Spinal cord (tissue), 9 donors: ENCODE measurements at regions not wholly inside any gene's neighbourhood (a gene's known extent, or its start where the extent isn't known, plus 50 kb on each side); places are given as distances from the start of the nearest gene placed in this dataset.

Source experiments
- DNase-seq, 6 donors: peaks; one replicate each; pipeline versions ENCODE4 v3.0.0 to v3.0.0-alpha.2; 2013 to 2015; ENCODE audit warnings: low spot score in 6 of 6, low read depth in 4 of 6
- H3K27ac ChIP-seq: one replicate; pipeline ENCODE4 v1.5.1; 2013; ENCODE audit warnings: low read depth, low read length, control low read depth
- H3K27me3 ChIP-seq: one replicate; pipeline ENCODE4 v1.6.1; 2013; ENCODE audit warnings: low read length; ENCODE audit not compliant: control insufficient read depth, insufficient read depth
- H3K36me3 ChIP-seq: one replicate; pipeline ENCODE4 v1.6.1; 2013; ENCODE audit warnings: low read length; ENCODE audit not compliant: control insufficient read depth, insufficient read depth
- H3K4me1 ChIP-seq: one replicate; pipeline ENCODE4 v1.6.1; 2013; ENCODE audit warnings: low read length; ENCODE audit not compliant: control insufficient read depth, insufficient read depth
- H3K4me3 ChIP-seq: one replicate; pipeline ENCODE4 v1.5.1; 2013; ENCODE audit warnings: low read depth, low read length, control low read depth
- H3K9me3 ChIP-seq: one replicate; pipeline ENCODE4 v1.6.1; 2013; ENCODE audit warnings: low read length; ENCODE audit not compliant: control insufficient read depth, insufficient read depth
- WGBS: methylation state at CpG from one replicate; pipeline ENCODE4 v1.1.5; 2013; ENCODE audit warnings: missing lambda C conversion rate; ENCODE audit not compliant: insufficient coverage; 5-methylcytosine and 5-hydroxymethylcytosine counted together
- donor health status: healthy.

DNA sequence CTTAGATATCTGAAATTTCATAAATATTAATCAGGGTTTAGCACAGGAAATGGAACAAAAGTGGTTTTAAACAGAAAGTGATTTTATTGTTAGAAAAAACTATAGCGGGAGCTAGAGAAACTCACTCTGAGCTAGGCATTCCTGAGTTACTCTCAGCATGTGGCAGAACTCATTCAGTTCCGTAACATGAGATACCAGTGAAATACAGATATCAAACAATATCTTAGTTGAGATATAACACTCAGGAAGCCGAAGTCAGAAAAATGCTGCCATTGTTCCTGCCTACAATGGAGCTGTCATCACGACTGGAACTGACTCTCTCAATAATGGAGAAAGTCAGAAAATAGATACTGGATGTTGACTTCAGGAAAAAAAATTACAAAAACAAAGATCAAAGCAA, 1428.7 kb downstream of the PCDH18 start:
- no peak overlapping the region for H3K27ac ChIP-seq
- WGBS, result 100% methylated on average over 1 of the region's 4 CpGs
- no peaks in the 10 kb centered on the region for H3K36me3 ChIP-seq
- no peaks in the 10 kb centered on the region for H3K4me1 ChIP-seq
- no peak overlapping the region for H3K4me3 ChIP-seq
- H3K9me3 ChIP-seq, result no peaks in the 10 kb centered on the region
- DNase-seq, result no peak
- H3K27me3 ChIP-seq, result no peaks in the 10 kb centered on the region

DNA sequence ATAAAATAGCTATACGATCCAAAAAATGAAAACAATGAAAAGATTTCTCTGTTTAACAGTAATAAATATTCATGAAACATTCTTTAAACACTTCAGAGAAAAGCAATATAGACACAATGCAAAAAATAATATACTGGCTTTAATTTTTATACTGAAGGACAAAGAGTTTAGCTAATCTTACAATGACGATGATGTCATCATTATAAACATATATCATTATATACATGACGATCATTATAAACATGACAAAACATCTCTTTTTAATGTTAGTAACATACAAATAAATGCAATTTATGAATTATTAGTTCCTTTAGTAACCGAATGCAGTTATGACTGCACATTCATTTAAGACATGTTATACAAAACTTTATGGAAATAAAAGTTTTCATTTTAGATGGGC, 1434.6 kb downstream of the PCDH18 start:
- Histone ChIP-seq H3K9me3 (no peaks in the 10 kb centered on the region), H3K27me3 (no peaks in the 10 kb centered on the region), H3K4me1 (no peaks in the 10 kb centered on the region), H3K27ac (no peak overlapping the region), H3K36me3 (no peaks in the 10 kb centered on the region), H3K4me3 (no peak overlapping the region)
- no CpG with 5 or more reads among the region's 4 CpGs for WGBS
- no peak for DNase-seq

DNA sequence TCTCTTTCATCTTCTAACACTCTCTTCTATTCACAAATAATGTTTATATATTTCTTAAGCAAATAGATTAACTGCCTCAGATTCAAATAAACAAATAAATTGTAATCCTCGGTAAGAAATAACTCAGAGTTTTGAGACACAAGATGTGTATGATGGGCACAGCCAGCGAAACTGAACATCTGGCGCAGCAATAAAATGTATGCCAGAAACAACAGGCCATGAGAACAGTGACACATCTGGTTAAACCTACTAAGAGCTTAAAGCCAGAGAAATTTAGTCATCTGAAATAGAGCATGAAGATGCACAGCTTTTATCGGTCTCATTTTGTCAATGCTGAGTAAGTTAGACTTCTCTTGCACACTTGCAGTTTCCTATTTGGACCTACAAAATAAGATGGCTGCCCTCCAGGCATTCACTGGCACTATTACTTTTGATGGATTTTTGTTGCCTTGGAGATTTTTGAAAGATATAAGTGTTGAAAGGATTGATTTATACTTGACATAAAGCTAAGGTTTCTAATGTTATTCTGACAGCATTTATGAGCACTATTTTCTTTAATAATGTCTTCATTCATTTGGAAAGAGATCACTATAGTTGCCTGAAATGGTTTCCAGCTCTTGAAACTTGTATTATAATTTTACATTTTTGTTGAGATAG, 1444.0 kb downstream of the PCDH18 start:
- H3K4me1 ChIP-seq, result no peaks in the 10 kb centered on the region
- 79% methylated on average over 3 of the region's 4 CpGs for WGBS
- no peaks in the 10 kb centered on the region for H3K27me3 ChIP-seq
- no peaks in the 10 kb centered on the region for H3K9me3 ChIP-seq
- H3K36me3 ChIP-seq, result no peaks in the 10 kb centered on the region
- H3K27ac ChIP-seq, result no peak overlapping the region
- H3K4me3 ChIP-seq, result no peak overlapping the region
- peak in 2 of 6 donors; percentile 2 to 60 for DNase-seq

DNA sequence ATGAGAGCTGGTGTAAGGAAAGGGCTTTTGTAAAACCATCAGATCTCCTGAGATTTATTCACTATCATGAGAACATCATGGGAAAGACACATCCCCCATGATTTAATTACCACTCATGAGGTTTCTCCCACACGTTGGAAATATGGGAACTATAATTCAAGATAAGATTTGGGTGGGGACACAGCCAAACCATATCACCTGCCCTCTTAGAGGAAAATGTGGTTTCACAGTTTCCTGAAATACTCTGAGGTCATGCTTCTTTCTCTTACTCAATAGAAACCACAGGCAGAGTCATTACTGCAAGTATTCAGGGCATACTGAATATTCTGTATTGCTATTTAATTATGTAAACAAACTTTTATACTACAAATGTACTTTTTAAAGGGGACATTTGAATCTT, 1453.3 kb downstream of the PCDH18 start:
- Histone ChIP-seq H3K4me3 (no peak overlapping the region), H3K36me3 (no peaks in the 10 kb centered on the region), H3K9me3 (no peaks in the 10 kb centered on the region), H3K4me1 (no peaks in the 10 kb centered on the region), H3K27me3 (no peaks in the 10 kb centered on the region), H3K27ac (no peak overlapping the region)
- DNase-seq, result no peak
- no CpG with 5 or more reads among the region's 1 CpG for WGBS

DNA sequence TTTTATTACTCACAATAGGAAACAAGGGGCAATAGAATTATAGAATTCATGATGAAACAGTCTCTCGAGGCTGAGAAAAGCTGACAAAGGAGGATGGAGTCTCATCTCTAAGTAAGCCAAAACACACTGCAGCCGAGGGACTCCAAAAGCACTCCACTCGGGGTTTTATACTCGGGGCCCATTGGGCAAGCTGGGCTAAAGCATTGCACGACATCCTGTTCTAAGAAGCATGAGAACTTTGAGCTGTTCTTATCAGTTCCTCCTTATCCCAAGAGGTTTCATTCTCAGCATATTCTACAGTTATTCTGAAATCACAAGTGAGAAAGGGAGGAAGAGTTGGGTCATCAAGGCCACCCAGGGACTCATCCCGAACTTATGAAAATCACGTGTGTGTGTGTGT, 1475.5 kb downstream of the PCDH18 start:
- Histone ChIP-seq H3K4me3 (no peak overlapping the region), H3K9me3 (no peaks in the 10 kb centered on the region), H3K27me3 (no peaks in the 10 kb centered on the region), H3K4me1 (no peaks in the 10 kb centered on the region), H3K36me3 (no peaks in the 10 kb centered on the region), H3K27ac (no peak overlapping the region)
- whole genome bisulfite sequencing, result 91% methylated on average over 4 of the region's 7 CpGs
- DNase-seq, result peak in 1 of 6 donors; percentile 4

DNA sequence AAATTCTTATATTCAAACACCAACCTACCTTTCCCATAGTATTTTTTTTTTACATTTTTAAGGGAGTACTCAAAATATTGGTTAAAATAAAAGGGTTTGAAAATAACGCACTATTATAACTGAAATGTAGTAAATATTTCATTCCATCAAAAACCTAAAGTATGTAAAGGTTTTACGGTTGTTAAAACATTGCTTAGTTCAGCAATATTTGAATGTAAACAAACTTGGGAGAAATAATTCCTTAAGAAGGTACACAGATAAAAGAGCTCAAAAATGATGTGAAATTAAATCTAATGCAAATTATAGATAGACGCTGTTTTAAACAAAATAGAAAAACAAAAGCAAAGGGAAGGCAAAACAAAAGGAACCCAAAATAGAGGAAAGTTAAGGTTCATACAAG, 1476.9 kb downstream of the PCDH18 start:
- no peaks in the 10 kb centered on the region for H3K27me3 ChIP-seq
- WGBS, result no CpG with 5 or more reads among the region's 3 CpGs
- H3K4me1 ChIP-seq, result no peaks in the 10 kb centered on the region
- no peak overlapping the region for H3K27ac ChIP-seq
- H3K36me3 ChIP-seq, result no peaks in the 10 kb centered on the region
- H3K9me3 ChIP-seq, result no peaks in the 10 kb centered on the region
- no peak overlapping the region for H3K4me3 ChIP-seq
- no peak for DNase-seq

DNA sequence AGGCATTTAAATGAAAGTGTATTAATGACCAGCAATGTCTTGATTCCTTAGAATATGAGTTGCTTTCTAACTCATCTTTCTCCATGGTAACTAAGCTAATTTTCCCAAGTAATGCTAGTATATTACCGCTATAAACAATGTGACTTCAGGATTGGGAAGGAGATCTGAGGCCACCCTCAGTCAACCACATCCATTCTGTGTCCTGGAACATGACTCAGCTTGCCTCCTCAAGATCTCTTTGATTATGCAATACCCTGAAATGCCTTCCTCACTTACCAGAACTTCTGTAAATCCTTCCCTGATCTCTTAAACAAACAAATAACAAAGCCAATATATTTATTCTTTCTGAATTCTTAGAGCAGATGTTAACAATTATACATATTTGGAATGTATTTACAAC, 1495.5 kb downstream of the PCDH18 start:
- Histone ChIP-seq H3K27me3 (no peaks in the 10 kb centered on the region), H3K36me3 (no peaks in the 10 kb centered on the region), H3K4me3 (no peak overlapping the region), H3K9me3 (no peaks in the 10 kb centered on the region), H3K4me1 (no peaks in the 10 kb centered on the region), H3K27ac (no peak overlapping the region)
- no peak for DNase-seq
- 100% methylated on average over 1 of the region's 1 CpG for WGBS

DNA sequence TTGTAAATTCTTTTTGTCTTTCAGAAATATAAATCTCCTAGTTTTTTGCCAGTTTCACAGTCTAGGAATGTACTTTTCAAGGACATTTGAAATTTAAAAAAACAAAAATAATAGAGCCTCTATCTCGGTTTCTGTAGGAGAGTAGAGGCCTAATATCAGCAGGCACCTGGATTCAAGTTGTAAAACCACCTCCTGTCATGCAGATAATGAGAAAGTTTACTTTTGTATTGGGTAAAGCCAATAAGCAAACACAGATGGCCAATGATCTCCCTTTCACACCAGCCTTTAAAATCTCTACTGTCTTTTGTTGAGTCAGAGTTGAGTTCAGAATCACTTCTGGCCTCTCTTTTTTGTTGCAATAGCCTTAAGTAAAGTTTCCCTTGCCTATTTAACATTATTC, 1499.9 kb downstream of the PCDH18 start:
- WGBS, result no CpG with 5 or more reads among the region's 1 CpG
- Histone ChIP-seq H3K4me1 (no peaks in the 10 kb centered on the region), H3K36me3 (no peaks in the 10 kb centered on the region), H3K27ac (no peak overlapping the region), H3K9me3 (no peaks in the 10 kb centered on the region), H3K27me3 (no peaks in the 10 kb centered on the region), H3K4me3 (no peak overlapping the region)
- no peak for DNase-seq

DNA sequence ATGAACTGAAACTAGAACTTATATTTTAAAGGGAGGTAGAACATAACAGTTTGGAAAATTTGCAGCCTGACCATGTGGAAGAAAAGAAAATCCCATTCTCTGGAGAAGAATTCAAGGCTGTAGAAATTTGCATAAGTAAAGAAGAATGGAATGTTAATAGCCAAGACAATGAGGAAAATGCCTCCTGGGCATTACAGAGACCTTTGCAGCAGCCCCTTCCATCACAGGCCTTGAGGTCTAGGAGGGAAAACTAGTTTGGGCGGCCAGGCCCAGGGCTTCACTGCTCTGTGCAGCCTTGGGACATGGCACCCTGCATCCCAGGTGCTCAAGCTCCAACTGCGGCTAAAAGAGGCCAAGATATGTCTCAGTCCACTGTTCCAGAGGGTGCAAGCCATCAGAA, 1506.8 kb downstream of the PCDH18 start:
- Histone ChIP-seq H3K36me3 (no peaks in the 10 kb centered on the region), H3K27ac (no peak overlapping the region), H3K9me3 (peaks cover 2% of the 10 kb centered on the region), H3K4me3 (no peak overlapping the region), H3K4me1 (no peaks in the 10 kb centered on the region), H3K27me3 (no peaks in the 10 kb centered on the region)
- no peak for DNase-seq
- WGBS, result 0% methylated on average over 2 of the region's 2 CpGs

DNA sequence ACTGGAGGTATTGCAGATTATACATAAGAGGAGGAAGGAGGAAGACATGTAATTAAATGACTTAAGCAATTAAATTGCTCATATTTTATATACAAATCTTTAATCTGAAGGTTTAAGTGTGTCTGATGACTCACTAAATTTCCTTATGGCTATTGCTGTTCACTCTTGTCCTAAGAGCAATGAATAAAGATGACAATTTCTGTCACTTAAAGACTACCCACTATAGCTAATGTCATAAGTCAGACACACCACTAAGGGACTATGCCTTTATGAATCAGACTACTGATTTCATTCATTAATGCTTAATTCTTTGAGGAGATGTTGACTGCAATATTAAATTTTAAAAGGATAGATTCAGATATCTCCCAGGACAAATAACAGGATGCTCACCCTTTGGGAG, 1514.7 kb downstream of the PCDH18 start:
- H3K4me1 ChIP-seq, result no peaks in the 10 kb centered on the region
- no peaks in the 10 kb centered on the region for H3K27me3 ChIP-seq
- no peak overlapping the region for H3K27ac ChIP-seq
- no peaks in the 10 kb centered on the region for H3K9me3 ChIP-seq
- H3K36me3 ChIP-seq, result no peaks in the 10 kb centered on the region
- peak in 1 of 6 donors; percentile 7 for DNase-seq
- no peak overlapping the region for H3K4me3 ChIP-seq
